GM23338 (cell line): ENCODE measurements at regions not wholly inside any gene's neighbourhood (a gene's known extent, or its start where the extent isn't known, plus 50 kb on each side); places are given as distances from the start of the nearest gene placed in this dataset.
A peak's percentile ranks its signal among the peaks of the same experiment; 100 is the strongest.

Source experiments
- ATAC-seq: fragments of 200-7000 bp; cut with Tn5 transposase; 3 replicates; pipeline ENCODE4 v1.9.1; 2020
- DNase-seq: peaks from one replicate; pipeline ENCODE4 v3.0.0-alpha.2; 2015; ENCODE audit warnings: low spot score
- H2AFZ ChIP-seq: fragments of 200-600 bp; sonication (generic); 2 replicates; pipeline ENCODE4 v1.8.0; 2016; ENCODE audit warnings: antibody characterized with exemption, mild to moderate bottlenecking, moderate library complexity
- H3F3A ChIP-seq: fragments of 200-600 bp; sonication (generic); replicated peaks from 2 replicates; pipeline ENCODE4 v1.8.0; 2017; ENCODE audit warnings: antibody characterized with exemption, mixed run types, low read depth
- H3K27ac ChIP-seq: fragments of 200-600 bp; sonication (generic); 2 replicates; pipeline ENCODE4 v1.6.1; 2016; ENCODE audit warnings: low read depth
- H3K27me3 ChIP-seq: fragments of 200-600 bp; sonication (generic); 2 replicates; pipeline ENCODE4 v1.8.0; 2016; ENCODE audit warnings: mild to moderate bottlenecking, mixed run types, moderate library complexity; ENCODE audit not compliant: insufficient read depth
- H3K36me3 ChIP-seq: fragments of 200-600 bp; sonication (generic); 2 replicates; pipeline ENCODE4 v1.8.0; 2016; ENCODE audit warnings: mild to moderate bottlenecking; ENCODE audit not compliant: insufficient read depth
- H3K4me1 ChIP-seq: fragments of 200-600 bp; sonication (generic); 2 replicates; pipeline ENCODE4 v1.8.0; 2016; ENCODE audit warnings: mild to moderate bottlenecking, moderate library complexity; ENCODE audit not compliant: insufficient read depth
- H3K4me2 ChIP-seq: fragments of 200-600 bp; sonication (generic); 2 replicates; pipeline ENCODE4 v1.7.1; 2017; ENCODE audit warnings: mixed run types
- H3K4me3 ChIP-seq: fragments of 200-600 bp; sonication (generic); 2 replicates; pipeline ENCODE4 v1.6.1; 2016; ENCODE audit warnings: mixed run types
- H3K79me2 ChIP-seq: fragments of 200-600 bp; sonication (generic); replicated peaks from 2 replicates; pipeline ENCODE4 v1.8.0; 2017; ENCODE audit warnings: mild to moderate bottlenecking; ENCODE audit not compliant: insufficient read depth
- H3K9me2 ChIP-seq: fragments of 200-600 bp; sonication (generic); 2 replicates; pipeline ENCODE4 v1.8.0; 2017; ENCODE audit not compliant: insufficient read depth
- H4K20me1 ChIP-seq: fragments of 200-600 bp; sonication (generic); replicated peaks from 2 replicates; pipeline ENCODE4 v1.8.0; 2017; ENCODE audit warnings: mild to moderate bottlenecking; ENCODE audit not compliant: insufficient read depth
- H3K27ac Mint-ChIP-seq: 2 replicates; pipeline ENCODE4 v1.8.0; 2020; ENCODE audit warnings: inconsistent platforms, mild to moderate bottlenecking, moderate library complexity, mixed read lengths
- H3K27me3 Mint-ChIP-seq: 3 replicates; pipeline ENCODE4 v1.8.0; 2022; ENCODE audit warnings: low read depth, mild to moderate bottlenecking, moderate library complexity, mixed read lengths, inconsistent platforms; ENCODE audit not compliant: insufficient read depth, poor library complexity
- H3K36me3 Mint-ChIP-seq: 3 replicates; pipeline ENCODE4 v1.8.0; 2021; ENCODE audit warnings: low read depth, mild to moderate bottlenecking, inconsistent platforms, moderate library complexity, mixed read lengths
- H3K4me1 Mint-ChIP-seq: 3 replicates; pipeline ENCODE4 v1.8.0; 2020; ENCODE audit warnings: mild to moderate bottlenecking, inconsistent platforms, mixed read lengths
- H3K4me3 Mint-ChIP-seq: 3 replicates; pipeline ENCODE4 v1.8.0; 2021; ENCODE audit warnings: moderate library complexity, mild to moderate bottlenecking, inconsistent platforms, mixed read lengths
- H3K9me3 Mint-ChIP-seq: 3 replicates; pipeline ENCODE4 v1.8.0; 2020; ENCODE audit warnings: moderate library complexity, mild to moderate bottlenecking, inconsistent platforms, mixed read lengths
- CREB1 ChIP-seq: fragments of 250-450 bp; sonication (Bioruptor Pico); IDR thresholded peaks from 2 replicates; pipeline ENCODE4 v1.5.0; 2020; ENCODE audit warnings: low read depth, mild to moderate bottlenecking, moderate library complexity
- CTCF ChIP-seq, 2 experiments: fragments of 200-600 bp in 1 of 2; sonication (generic) in 1 of 2; conservative IDR thresholded peaks; 2 replicates each; pipeline versions ENCODE4 v1.5.1 to v1.6.1; 2016 to 2017; ENCODE audit warnings: antibody characterized with exemption in 2 of 2, low read depth in 2 of 2, mild to moderate bottlenecking in 2 of 2, moderate library complexity in 1 of 2
- ETS1 ChIP-seq: IDR thresholded peaks from 2 replicates; pipeline ENCODE4 v1.6.1; 2016; ENCODE audit warnings: antibody characterized with exemption
- EZH2 ChIP-seq: fragments of 200-600 bp; sonication (generic); IDR thresholded peaks from one replicate; pipeline ENCODE4 v1.8.0; 2017; ENCODE audit warnings: antibody characterized with exemption, mild to moderate bottlenecking, low read depth; ENCODE audit not compliant: unreplicated experiment
- EZH2phosphoT487 ChIP-seq: fragments of 200-600 bp; sonication (generic); IDR thresholded peaks from one replicate; pipeline ENCODE4 v1.8.1; 2018; ENCODE audit warnings: antibody characterized with exemption; ENCODE audit not compliant: unreplicated experiment
- JUNB ChIP-seq: IDR thresholded peaks from one replicate; pipeline ENCODE4 v1.6.1; 2016; ENCODE audit warnings: antibody characterized with exemption; ENCODE audit not compliant: unreplicated experiment
- NANOG ChIP-seq: IDR thresholded peaks from 2 replicates; pipeline ENCODE4 v1.6.1; 2016; ENCODE audit warnings: antibody characterized with exemption, borderline replicate concordance
- REST ChIP-seq: IDR thresholded peaks from one replicate; pipeline ENCODE4 v1.6.1; 2018; ENCODE audit warnings: antibody characterized with exemption; ENCODE audit not compliant: unreplicated experiment
- STAT1 ChIP-seq: IDR thresholded peaks from one replicate; pipeline ENCODE4 v1.6.1; 2016; ENCODE audit warnings: antibody characterized with exemption; ENCODE audit not compliant: unreplicated experiment
- ZNF114 ChIP-seq: fragments of 250-450 bp; sonication (Bioruptor Pico); IDR thresholded peaks from 2 replicates; pipeline ENCODE4 v1.5.0; 2020; ENCODE audit warnings: mild to moderate bottlenecking, moderate library complexity
- ZNF462 ChIP-seq: fragments of 250-450 bp; sonication (Bioruptor Pico); IDR thresholded peaks from 2 replicates; pipeline ENCODE4 v1.5.0; 2020; ENCODE audit warnings: mild to moderate bottlenecking, moderate library complexity

DNA sequence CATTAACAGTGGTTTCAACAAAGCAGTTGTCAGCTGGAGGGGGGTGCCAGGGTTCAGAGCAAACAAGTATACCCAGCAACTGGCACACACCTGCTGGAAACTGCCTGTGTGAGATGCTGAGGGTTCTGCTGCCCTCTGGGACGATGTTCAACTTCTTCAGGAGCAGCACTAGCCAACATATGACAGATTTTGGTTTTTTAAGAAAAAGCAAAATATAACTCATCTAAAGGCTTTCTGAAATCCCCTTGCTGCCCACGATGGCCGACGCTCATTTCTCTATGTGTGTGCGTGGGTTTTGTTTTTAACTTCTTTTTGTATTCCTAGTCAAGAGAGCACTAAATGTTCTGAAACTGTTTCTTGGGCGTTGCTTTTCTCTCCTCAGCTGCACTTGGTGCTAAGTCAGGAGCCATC, 79.9 kb downstream of the MRPL57 start:
- Mint-ChIP-seq H3K4me3 (no peak overlapping the region), H3K27ac (no peak overlapping the region), H3K27me3 (peaks cover 3% of the 10 kb centered on the region), H3K9me3 (no peaks in the 10 kb centered on the region; the same call in 2 of the 3 replicates), H3K4me1 (no peaks in the 10 kb centered on the region), H3K36me3 (no peaks in the 10 kb centered on the region)
- TF ChIP-seq ZNF114 (CRISPR knock-in tag) (no peak), CTCF (conservative IDR thresholded peaks at IDR 0.05; ENCODE audit: low read depth in 2 of 2) (no peak), NANOG (no peak), EZH2 (no peak), REST (no peak), CREB1 (CRISPR knock-in tag) (no peak), JUNB (no peak), STAT1 (no peak), ZNF462 (CRISPR knock-in tag) (no peak), ETS1 (no peak), EZH2phosphoT487 (no peak)
- H3K27me3 ChIP-seq, result no peaks in the 10 kb centered on the region
- no peak for DNase-seq
- no peaks in the 10 kb centered on the region for H3K36me3 ChIP-seq
- H3K4me3 ChIP-seq, result no peak overlapping the region
- H3K4me1 ChIP-seq, result no peaks in the 10 kb centered on the region
- no peak for ATAC-seq
- H3K79me2 ChIP-seq, result no peaks in the 10 kb centered on the region
- H2AFZ ChIP-seq, result peak overlapping the region; percentile 39; the same call in 1 of the 2 replicates
- no peaks in the 10 kb centered on the region for H3F3A ChIP-seq
- H3K4me2 ChIP-seq, result no peak overlapping the region
- H3K9me2 ChIP-seq, result no peaks in the 10 kb centered on the region
- H3K27ac ChIP-seq, result no peak overlapping the region
- no peaks in the 10 kb centered on the region for H4K20me1 ChIP-seq
